ENCODE measurements at regions not wholly inside any gene's neighbourhood (a gene's known extent, or its start where the extent isn't known, plus 50 kb on each side); places are given as distances from the start of the nearest gene placed in this dataset.

DNA sequence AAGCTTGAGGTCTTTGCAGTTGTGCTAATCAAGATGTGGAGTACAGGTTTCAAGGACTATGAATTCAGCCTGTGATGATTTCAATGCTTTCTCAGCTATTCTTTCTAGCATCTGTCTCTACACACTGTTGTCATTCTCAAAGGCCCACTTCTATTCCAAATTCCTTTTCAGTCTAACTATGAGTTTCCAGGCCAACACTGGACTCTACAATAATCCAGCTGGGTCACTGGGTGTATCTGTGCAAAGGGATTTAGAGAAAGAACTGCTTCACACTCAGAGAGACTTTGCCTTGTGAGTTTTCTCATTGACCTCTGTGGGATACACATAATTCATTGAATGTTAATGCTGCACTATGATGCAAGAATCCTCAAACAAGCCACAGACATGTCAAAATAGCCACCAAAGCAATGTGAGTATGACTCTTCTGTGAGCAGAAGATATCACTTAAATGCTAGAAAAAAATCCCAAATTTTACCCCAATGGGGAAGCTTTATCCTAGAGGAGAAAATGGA lies 171.8 kb upstream of the CLNK start:
- Histone ChIP-seq H3K4me3 (no peak overlapping the region), H3K9ac (ENCODE audit: insufficient read depth in 1 of 2, low read depth in 2 of 2, low read length in 2 of 2) (no peak overlapping the region), H2AFZ (ENCODE audit: low read depth, low read length) (no peak overlapping the region), H3K27me3 (ENCODE audit: control insufficient read depth in 2 of 2, insufficient read depth in 2 of 2, low read length in 2 of 2) (no peaks in the 10 kb centered on the region), H4K20me1 (replicated peaks; ENCODE audit: control insufficient read depth, insufficient read depth, low read length) (no peaks in the 10 kb centered on the region), H3K4me2 (ENCODE audit: insufficient read depth, low read length) (no peak overlapping the region), H3K4me1 (replicated peaks in 1 of 2; ENCODE audit: control insufficient read depth in 2 of 2, insufficient read depth in 2 of 2, low read length in 2 of 2) (no peaks in the 10 kb centered on the region), H3K9me1 (ENCODE audit: control insufficient read depth, insufficient read depth, low read length) (no peaks in the 10 kb centered on the region), H3K9me3 (replicated peaks; ENCODE audit: control insufficient read depth, insufficient read depth, low read depth, low read length) (no peaks in the 10 kb centered on the region; the same call in 1 of the 2 replicates), H3K79me2 (ENCODE audit: control insufficient read depth, insufficient read depth, low read length) (no peaks in the 10 kb centered on the region), H3K27ac (ENCODE audit: extremely low read depth, low read depth, low read length) (no peak overlapping the region), H3K36me3 (ENCODE audit: control insufficient read depth, insufficient read depth, low read length) (no peaks in the 10 kb centered on the region)
- ChIA-PET POLR2A (no interaction called here), CTCF (ENCODE audit: low intra/inter-chr PET ratio) (no interaction called here)
- DNase-seq (ENCODE audit: extremely low read depth in 1 of 4, low spot score in 3 of 4) (no peak), ATAC-seq (no peak), FAIRE-seq (no peak)
- intact Hi-C loops (cut with micrococcal nuclease) (no loop called here), in situ Hi-C loops (cut with MboI) (no loop called here)
- TF ChIP-seq CHCHD3 (CRISPR knock-in tag; IDR thresholded peaks at IDR 0.05) (no peak), CREM (IDR thresholded peaks at IDR 0.05; ENCODE audit: low read depth) (no peak), ZNF717 (CRISPR knock-in tag; IDR thresholded peaks at IDR 0.05) (no peak), ILK (tag; IDR thresholded peaks at IDR 0.05; ENCODE audit: borderline replicate concordance, low read depth) (no peak), NCOA1 (IDR thresholded peaks at IDR 0.05; ENCODE audit: low read depth) (no peak), DACH1 (IDR thresholded peaks at IDR 0.05; ENCODE audit: partially characterized antibody) (no peak), SMC3 (conservative IDR thresholded peaks at IDR 0.05; ENCODE audit: insufficient read depth, low read depth, low read length) (no peak), TSC22D4 (tag; IDR thresholded peaks at IDR 0.05) (no peak), RNF2 (IDR thresholded peaks at IDR 0.05) (no peak), FOXA3 (CRISPR knock-in tag; conservative IDR thresholded peaks at IDR 0.05 in 1 of 2, IDR thresholded peaks at IDR 0.05 in 1 of 2) (no peak), LEF1 (IDR thresholded peaks at IDR 0.05) (no peak), BRF1 (IDR thresholded peaks at IDR 0.05; ENCODE audit: borderline replicate concordance, extremely low read depth, insufficient read length) (no peak), ZNF133 (CRISPR knock-in tag; IDR thresholded peaks at IDR 0.05) (no peak), ASH1L (IDR thresholded peaks at IDR 0.05; ENCODE audit: borderline replicate concordance, low read depth, partially characterized antibody) (no peak), PHB2 (IDR thresholded peaks at IDR 0.05; ENCODE audit: low read depth) (no peak), MTF1 (CRISPR knock-in tag; IDR thresholded peaks at IDR 0.05; ENCODE audit: borderline replicate concordance) (no peak), TAF15 (IDR thresholded peaks at IDR 0.05; ENCODE audit: low read depth, low read length) (no peak)
- TF ChIP-seq, protein P1, sequence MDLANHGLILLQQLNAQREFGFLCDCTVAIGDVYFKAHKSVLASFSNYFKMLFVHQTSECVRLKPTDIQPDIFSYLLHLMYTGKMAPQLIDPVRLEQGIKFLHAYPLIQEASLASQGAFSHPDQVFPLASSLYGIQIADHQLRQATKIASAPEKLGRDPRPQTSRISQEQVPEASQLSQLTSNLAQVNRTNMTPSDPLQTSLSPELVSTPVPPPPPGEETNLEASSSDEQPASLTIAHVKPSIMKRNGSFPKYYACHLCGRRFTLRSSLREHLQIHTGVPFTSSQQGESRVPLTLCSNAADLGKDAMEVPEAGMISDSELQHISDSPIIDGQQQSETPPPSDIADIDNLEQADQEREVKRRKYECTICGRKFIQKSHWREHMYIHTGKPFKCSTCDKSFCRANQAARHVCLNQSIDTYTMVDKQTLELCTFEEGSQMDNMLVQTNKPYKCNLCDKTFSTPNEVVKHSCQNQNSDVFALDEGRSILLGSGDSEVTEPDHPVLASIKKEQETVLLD (IDR thresholded peaks at IDR 0.05): no peak
- TF ChIP-seq, protein P2, sequence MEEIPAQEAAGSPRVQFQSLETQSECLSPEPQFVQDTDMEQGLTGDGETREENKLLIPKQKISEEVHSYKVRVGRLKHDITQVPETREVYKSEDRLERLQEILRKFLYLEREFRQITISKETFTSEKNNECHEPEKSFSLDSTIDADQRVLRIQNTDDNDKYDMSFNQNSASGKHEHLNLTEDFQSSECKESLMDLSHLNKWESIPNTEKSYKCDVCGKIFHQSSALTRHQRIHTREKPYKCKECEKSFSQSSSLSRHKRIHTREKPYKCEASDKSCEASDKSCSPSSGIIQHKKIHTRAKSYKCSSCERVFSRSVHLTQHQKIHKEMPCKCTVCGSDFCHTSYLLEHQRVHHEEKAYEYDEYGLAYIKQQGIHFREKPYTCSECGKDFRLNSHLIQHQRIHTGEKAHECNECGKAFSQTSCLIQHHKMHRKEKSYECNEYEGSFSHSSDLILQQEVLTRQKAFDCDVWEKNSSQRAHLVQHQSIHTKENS (CRISPR knock-in tag; IDR thresholded peaks at IDR 0.05): no peak
- no TSS peak for BruUV-seq (replicated peaks)
